ENCODE measurements at regions not wholly inside any gene's neighbourhood (a gene's known extent, or its start where the extent isn't known, plus 50 kb on each side); places are given as distances from the start of the nearest gene placed in this dataset.

GRCh38 chr10:33098951-33099663, 141.1 kb upstream of the ITGB1 start:
- Histone ChIP-seq H3K27ac (ENCODE audit: insufficient read depth, low read depth, low read length) (no peak overlapping the region), H3K9ac (replicated peaks; ENCODE audit: extremely low read depth, insufficient read depth, low read length) (no peak overlapping the region), H3K36me3 (ENCODE audit: control insufficient read depth in 2 of 2, extremely low read depth in 1 of 2, insufficient read depth in 2 of 2, low read length in 2 of 2) (no peaks in the 10 kb centered on the region), H3K9me1 (replicated peaks; ENCODE audit: control insufficient read depth, extremely low read depth, insufficient read depth, low read length) (no peaks in the 10 kb centered on the region), H3K79me2 (ENCODE audit: control insufficient read depth, insufficient read depth, low read length) (no peaks in the 10 kb centered on the region), H3K4me1 (ENCODE audit: control insufficient read depth, extremely low read depth, insufficient read depth, low read length) (no peaks in the 10 kb centered on the region), H3K9me3 (replicated peaks; ENCODE audit: control insufficient read depth, insufficient read depth, low read length) (no peaks in the 10 kb centered on the region), H3K4me3 (replicated peaks in 1 of 3; ENCODE audit: insufficient read depth in 1 of 3, low read depth in 1 of 3, low read length in 3 of 3) (no peak overlapping the region), H3K4me2 (ENCODE audit: insufficient read depth, low read length) (no peak overlapping the region), H3K27me3 (ENCODE audit: control insufficient read depth in 2 of 2, insufficient read depth in 2 of 2, low read length in 2 of 2) (no peaks in the 10 kb centered on the region), H4K20me1 (replicated peaks; ENCODE audit: control insufficient read depth, extremely low read depth, insufficient read depth, low read length) (no peaks in the 10 kb centered on the region), H2AFZ (ENCODE audit: low read depth, low read length) (no peak overlapping the region)
- no peak for DNase-seq (ENCODE audit: low read depth, low spot score)
- FAIRE-seq: no peak
- BruUV-seq (replicated peaks): no TSS peak
- POLR2A ChIA-PET: no interaction called here
- intact Hi-C loops (cut with micrococcal nuclease): no loop called here
- dilution Hi-C loops (cut with MboI; ENCODE audit: extremely low pct_ligation_motif_present, low sequenced_read_pairs): no loop called here
- TF ChIP-seq, protein P1, sequence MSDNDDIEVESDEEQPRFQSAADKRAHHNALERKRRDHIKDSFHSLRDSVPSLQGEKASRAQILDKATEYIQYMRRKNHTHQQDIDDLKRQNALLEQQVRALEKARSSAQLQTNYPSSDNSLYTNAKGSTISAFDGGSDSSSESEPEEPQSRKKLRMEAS (IDR thresholded peaks at IDR 0.05; ENCODE audit: insufficient read depth, insufficient read length): no peak
- TF ChIP-seq JUN (IDR thresholded peaks at IDR 0.05; ENCODE audit: borderline replicate concordance, insufficient read depth, insufficient read length, low read depth) (no peak), FOS (IDR thresholded peaks at IDR 0.05; ENCODE audit: borderline replicate concordance, insufficient read depth, low read length) (no peak), GATA2 (IDR thresholded peaks at IDR 0.05; ENCODE audit: insufficient read depth, insufficient read length, low read depth, low read length) (no peak), EZH2 (IDR thresholded peaks at IDR 0.05; ENCODE audit: borderline replicate concordance, low read depth, low read length, severe bottlenecking) (no peak), POLR2A (IDR thresholded peaks at IDR 0.05; ENCODE audit: low read depth, low read length) (no peak), MYC (IDR thresholded peaks at IDR 0.05; ENCODE audit: low read depth, low read length) (no peak), POLR2AphosphoS5 (IDR thresholded peaks at IDR 0.05; ENCODE audit: insufficient read depth, low read depth, low read length) (no peak), CTCF (IDR thresholded peaks at IDR 0.05; ENCODE audit: extremely low read depth in 1 of 2, insufficient read depth in 1 of 2, low read depth in 1 of 2, low read length in 2 of 2) (no peak)
- CTCF ChIA-PET: no interaction called here

Measured in endothelial cell of umbilical vein (primary cell).